ENCODE measurements at regions not wholly inside any gene's neighbourhood (a gene's known extent, or its start where the extent isn't known, plus 50 kb on each side); places are given as distances from the start of the nearest gene placed in this dataset.

DNA sequence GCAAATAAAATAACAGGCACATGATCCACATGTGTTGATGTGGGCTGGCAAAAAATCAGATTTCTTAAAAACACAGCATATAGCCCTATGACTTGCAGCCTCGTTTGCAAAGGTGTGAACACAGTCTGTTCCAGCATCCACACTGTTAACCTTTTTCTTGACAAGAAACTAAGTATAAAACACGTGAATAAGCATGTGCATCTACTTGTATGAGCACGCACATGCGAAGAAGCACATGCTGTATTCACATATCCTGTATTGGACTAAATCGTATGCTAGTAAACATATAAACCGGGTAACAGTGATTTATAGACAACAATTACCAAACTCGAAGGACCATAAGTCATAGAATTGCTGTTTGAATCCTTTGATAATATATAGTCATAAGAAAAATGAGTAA lies 218.7 kb downstream of the HDGFL1 start:
- TF ChIP-seq, protein P1, sequence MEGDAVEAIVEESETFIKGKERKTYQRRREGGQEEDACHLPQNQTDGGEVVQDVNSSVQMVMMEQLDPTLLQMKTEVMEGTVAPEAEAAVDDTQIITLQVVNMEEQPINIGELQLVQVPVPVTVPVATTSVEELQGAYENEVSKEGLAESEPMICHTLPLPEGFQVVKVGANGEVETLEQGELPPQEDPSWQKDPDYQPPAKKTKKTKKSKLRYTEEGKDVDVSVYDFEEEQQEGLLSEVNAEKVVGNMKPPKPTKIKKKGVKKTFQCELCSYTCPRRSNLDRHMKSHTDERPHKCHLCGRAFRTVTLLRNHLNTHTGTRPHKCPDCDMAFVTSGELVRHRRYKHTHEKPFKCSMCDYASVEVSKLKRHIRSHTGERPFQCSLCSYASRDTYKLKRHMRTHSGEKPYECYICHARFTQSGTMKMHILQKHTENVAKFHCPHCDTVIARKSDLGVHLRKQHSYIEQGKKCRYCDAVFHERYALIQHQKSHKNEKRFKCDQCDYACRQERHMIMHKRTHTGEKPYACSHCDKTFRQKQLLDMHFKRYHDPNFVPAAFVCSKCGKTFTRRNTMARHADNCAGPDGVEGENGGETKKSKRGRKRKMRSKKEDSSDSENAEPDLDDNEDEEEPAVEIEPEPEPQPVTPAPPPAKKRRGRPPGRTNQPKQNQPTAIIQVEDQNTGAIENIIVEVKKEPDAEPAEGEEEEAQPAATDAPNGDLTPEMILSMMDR (conservative IDR thresholded peaks at IDR 0.05; ENCODE audit: low read depth, low read length), result no peak
- no peak overlapping the region for H3K4me3 ChIP-seq (ENCODE audit: low read depth, low read length)
- DNase-seq (ENCODE audit: low read depth), result no peak

DNA sequence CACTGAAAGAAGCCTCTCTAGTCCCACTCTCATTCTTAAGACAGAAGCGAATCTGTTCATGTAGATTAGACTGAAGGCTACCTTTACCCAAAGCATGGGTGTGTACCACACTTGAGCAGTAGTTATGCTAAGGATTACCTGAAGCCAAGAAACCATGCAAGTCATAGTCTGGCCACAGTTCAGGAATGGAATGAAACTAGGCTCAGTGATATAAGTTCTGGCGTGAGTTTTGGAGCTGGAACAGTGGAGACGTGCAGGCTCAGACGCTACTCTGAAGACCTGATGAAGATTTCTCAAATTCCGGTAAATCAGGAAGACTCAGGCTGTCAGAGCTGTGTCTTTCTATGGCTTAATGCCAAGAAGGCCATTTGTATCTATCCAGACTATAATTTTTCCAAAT lies 219.9 kb downstream of the HDGFL1 start:
- DNase-seq (ENCODE audit: low read depth), result no peak

DNA sequence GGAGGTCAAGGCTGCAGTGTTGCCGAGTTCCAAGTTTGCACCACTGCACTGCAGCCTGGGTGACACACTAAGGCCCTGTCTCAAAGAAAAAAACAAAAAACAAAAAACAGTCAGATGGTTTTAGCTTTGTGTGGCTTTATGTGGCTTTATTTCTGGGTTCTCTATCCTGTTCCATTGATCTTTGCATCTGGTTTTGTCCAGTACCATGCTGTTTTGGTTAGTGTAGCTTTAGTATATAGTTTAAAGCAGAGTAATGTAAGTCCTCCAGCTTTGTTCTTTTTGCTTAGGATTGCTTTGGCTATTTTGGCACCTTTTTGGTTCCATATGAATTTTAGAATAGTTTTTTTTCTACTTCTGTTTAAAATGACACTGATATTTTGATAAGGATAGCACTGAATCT lies 225.5 kb downstream of the HDGFL1 start:
- H3K4me3 ChIP-seq (ENCODE audit: low read depth, low read length), result no peak overlapping the region
- DNase-seq (ENCODE audit: low read depth), result no peak
- TF ChIP-seq, protein P1 (conservative IDR thresholded peaks at IDR 0.05; ENCODE audit: low read depth, low read length), result no peak

More for the DNA sequence above, 219.9 kb downstream of the HDGFL1 start:
- no peak overlapping the region for H3K4me3 ChIP-seq (ENCODE audit: low read depth, low read length)
- TF ChIP-seq, protein P1 (conservative IDR thresholded peaks at IDR 0.05; ENCODE audit: low read depth, low read length), result no peak

DNA sequence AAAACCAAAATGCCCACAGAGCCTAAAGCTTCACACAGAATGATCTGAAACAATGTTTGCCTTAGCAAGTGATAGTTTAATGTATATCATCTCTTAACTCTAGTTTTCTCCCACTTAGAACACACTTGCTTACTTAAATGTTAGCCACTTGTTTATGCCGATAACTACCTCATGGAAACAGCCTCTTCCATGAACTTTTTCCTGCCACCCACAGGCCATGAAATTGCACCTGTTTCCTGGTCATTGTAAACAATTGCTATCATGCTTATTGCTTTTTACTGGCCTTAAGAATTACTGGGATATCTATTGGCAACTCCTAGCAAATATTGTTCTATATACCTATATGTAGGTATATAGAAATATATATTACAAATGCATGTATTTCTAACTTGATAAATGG lies 231.1 kb downstream of the HDGFL1 start:
- TF ChIP-seq, protein P1 (conservative IDR thresholded peaks at IDR 0.05; ENCODE audit: low read depth, low read length), result no peak
- DNase-seq (ENCODE audit: low read depth), result no peak

DNA sequence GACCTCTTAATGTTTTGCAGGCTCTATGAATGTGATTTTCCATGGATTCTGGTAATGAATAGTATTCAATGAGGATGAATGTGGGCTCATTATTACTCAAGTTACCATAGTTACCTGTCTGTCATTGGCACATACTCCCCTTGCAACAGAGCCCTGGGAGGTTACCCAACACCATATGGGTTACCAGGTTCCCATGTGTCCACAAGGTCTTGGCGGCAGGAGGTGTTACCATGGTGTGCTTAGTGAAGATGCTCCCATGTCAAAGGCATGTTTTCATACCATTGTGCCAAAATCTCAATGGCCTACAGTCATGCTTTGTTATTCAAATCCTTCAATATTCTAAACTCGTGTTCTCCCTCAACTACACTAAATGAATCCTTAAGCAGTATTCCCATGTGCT lies 232.5 kb downstream of the HDGFL1 start:
- H3K4me3 ChIP-seq (ENCODE audit: low read depth, low read length), result no peak overlapping the region
- TF ChIP-seq, protein P1 (conservative IDR thresholded peaks at IDR 0.05; ENCODE audit: low read depth, low read length), result no peak

More for the DNA sequence above, 231.1 kb downstream of the HDGFL1 start:
- no peak overlapping the region for H3K4me3 ChIP-seq (ENCODE audit: low read depth, low read length)

DNA sequence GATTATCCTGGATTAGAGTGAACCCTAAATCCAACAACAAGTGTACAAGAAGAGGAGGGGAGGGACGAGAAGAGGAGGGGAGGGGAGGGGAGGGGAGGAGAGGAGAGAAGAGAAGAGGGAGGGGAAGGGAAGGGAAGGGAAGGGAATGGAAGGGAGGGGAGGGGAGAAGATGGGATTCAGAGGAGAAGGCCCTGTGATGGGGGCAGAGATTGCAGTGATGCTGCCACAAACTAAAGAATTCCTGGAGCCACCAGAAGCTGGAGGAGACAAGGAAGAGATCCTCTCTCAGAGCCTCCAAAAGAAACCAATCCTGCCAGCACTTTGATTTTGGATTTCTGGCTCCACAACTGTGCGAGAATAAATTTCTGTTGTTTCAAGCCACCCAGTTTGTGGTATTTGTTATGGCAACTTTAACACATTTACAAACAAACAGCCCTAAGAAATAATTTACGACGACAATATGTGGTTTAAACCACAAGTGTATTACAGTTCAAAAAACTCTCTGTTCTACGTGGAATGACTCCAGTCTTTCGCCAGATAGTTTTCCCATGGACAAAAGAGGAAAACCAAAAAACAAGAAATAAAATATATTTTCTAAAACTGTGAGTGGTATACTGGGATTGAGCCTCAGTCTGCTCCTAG lies 235.4 kb downstream of the HDGFL1 start:
- no peak for DNase-seq (ENCODE audit: low read depth)
- H3K4me3 ChIP-seq (ENCODE audit: low read depth, low read length), result no peak overlapping the region
- TF ChIP-seq, protein P1 (conservative IDR thresholded peaks at IDR 0.05; ENCODE audit: low read depth, low read length), result no peak

More for the DNA sequence above, 232.5 kb downstream of the HDGFL1 start:
- DNase-seq (ENCODE audit: low read depth), result peak; percentile 21

DNA sequence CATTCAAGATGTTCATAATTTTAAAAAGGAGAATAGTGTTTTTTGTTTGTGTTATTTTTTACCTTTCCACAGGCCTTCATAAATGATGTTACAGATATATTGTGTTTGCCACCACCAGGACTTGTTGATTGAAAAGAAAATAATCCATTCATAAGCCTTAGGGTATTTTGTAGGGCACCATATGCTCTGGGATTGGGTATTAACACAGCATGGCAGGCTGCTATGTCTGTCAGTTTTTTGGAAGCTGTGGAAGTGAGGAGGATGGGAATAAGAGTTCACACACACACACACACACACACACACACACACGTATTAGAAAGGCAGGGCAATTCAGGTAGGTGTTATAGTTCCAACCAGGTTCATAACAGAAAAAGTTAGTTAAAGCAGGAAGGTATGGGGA lies 237.9 kb downstream of the HDGFL1 start:
- no peak overlapping the region for H3K4me3 ChIP-seq (ENCODE audit: low read depth, low read length)
- TF ChIP-seq, protein P1 (conservative IDR thresholded peaks at IDR 0.05; ENCODE audit: low read depth, low read length), result no peak
- no peak for DNase-seq (ENCODE audit: low read depth)
